ENCODE measurements at regions not wholly inside any gene's neighbourhood (a gene's known extent, or its start where the extent isn't known, plus 50 kb on each side); places are given as distances from the start of the nearest gene placed in this dataset.

- TF ChIP-seq POLR2A (IDR thresholded peaks at IDR 0.05) (no peak), CTCF (IDR thresholded peaks at IDR 0.05) (no peak), EP300 (IDR thresholded peaks at IDR 0.05) (no peak), POLR2AphosphoS5 (IDR thresholded peaks at IDR 0.05) (no peak)
Observed at GRCh38 chr2:71974846-71975245, 172.8 kb downstream of the CYP26B1 start.
